ENCODE measurements at regions not wholly inside any gene's neighbourhood (a gene's known extent, or its start where the extent isn't known, plus 50 kb on each side); places are given as distances from the start of the nearest gene placed in this dataset.

DNA sequence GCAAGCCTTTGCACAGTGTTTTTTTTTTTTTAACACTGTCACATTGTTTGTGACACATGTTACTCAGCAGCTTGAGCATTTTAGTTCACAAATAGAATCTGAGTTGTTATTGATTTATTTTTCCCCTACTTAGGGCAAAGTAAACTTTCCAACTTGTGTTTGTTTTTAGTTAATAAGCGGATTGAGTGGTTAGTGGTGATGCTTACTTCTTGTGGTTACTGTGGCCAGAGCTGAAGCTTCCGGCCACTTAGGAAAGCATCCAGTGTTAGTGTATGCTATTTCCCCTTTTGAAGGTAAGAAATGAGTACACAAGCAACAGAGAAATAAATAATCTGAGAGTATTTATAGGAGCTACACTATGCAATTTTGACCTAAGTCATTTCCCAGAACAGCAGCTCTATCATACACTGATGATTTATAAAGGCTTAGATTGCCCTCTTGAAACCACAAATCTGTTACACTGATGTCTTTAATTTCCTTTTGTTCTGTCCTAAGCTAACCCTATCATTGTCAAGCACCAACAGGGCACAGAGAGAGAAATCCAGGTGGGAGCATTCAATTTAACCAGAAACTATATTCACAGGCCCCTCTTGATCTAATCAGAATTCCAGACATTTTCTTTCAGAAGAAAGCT is 2464.6 kb downstream of the PCDH7 start:
- no peak for TF ChIP-seq EZH2phosphoT487 (IDR thresholded peaks at IDR 0.05; ENCODE audit: insufficient read depth, low read depth)
- TF ChIP-seq EZH2 (IDR thresholded peaks at IDR 0.05; ENCODE audit: insufficient read depth, poor library complexity, severe bottlenecking): no peak
